Left lung (tissue), 4 donors: ENCODE measurements at regions not wholly inside any gene's neighbourhood (a gene's known extent, or its start where the extent isn't known, plus 50 kb on each side); places are given as distances from the start of the nearest gene placed in this dataset.
A peak's percentile ranks its signal among the peaks of the same experiment; 100 is the strongest.

ENCODE experiments used
- ATAC-seq: fragments of 200-7000 bp; cut with Tn5 transposase; one replicate; pipeline ENCODE4 v1.9.1; 2020; ENCODE audit warnings: moderate library complexity
- DNase-seq, 4 donors: peaks; one replicate each; pipeline ENCODE4 v3.0.0-alpha.2; 2013 to 2020
- H3K27ac ChIP-seq, 2 donors: fragments of 200-600 bp; sonication (generic) in 1 of 2; one replicate each; pipeline versions ENCODE4 v1.5.0 to v1.8.0; 2020 to 2021
- H3K27me3 ChIP-seq, 2 donors: fragments of 200-600 bp; sonication (generic) in 1 of 2; one replicate each; pipeline versions ENCODE4 v1.5.0 to v1.8.0; 2020 to 2021
- H3K36me3 ChIP-seq, 2 donors: fragments of 200-600 bp; sonication (generic) in 1 of 2; one replicate each; pipeline versions ENCODE4 v1.5.0 to v1.8.0; 2020 to 2021
- H3K4me1 ChIP-seq, 2 donors: fragments of 200-600 bp; one replicate each; pipeline ENCODE4 v1.8.0; 2021
- H3K4me3 ChIP-seq, 2 donors: fragments of 200-600 bp; sonication (generic) in 1 of 2; one replicate each; pipeline versions ENCODE4 v1.5.0 to v1.8.0; 2020 to 2021; ENCODE audit warnings: mild to moderate bottlenecking in 1 of 2
- H3K9me3 ChIP-seq, 2 donors: fragments of 200-600 bp; sonication (generic) in 1 of 2; one replicate each; pipeline versions ENCODE4 v1.5.0 to v1.8.0; 2020 to 2021
- intact Hi-C, 2 donors: fragments of 100-400 bp; cut with DNase I; formaldehyde crosslinking; loops; one replicate each; pipeline versions ENCODE4 v1.11.2 to v1.14.2; 2022
- TF ChIP-seq, protein P1 (sequence below), 2 donors: fragments of 200-600 bp; sonication (generic) in 1 of 2; IDR thresholded peaks; one replicate each; pipeline versions ENCODE4 v1.5.0 to v1.8.0; 2021; ENCODE audit warnings: antibody characterized with exemption in 2 of 2
- donor health status: DM: no; HTN: yes; CAD: no.
- donor health status: DM: no; HTN: no; CAD: no.

DNA sequence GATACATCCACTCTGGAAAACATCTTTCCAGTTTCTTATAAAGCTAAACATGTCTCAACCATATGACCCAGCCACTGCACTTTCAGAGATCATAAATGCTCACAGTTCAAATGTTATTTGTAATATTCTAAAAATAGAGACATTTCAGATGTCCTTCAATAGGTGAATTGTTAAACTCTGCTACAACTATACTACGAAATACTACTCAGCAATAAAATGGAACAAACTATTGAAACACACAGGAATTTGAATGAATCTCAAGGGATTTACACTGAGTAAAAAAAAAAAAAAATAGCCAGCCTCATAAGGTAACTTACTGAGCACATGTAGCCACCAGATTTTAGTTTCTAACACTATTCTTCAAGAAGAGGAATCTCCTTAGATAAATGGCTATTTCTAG is 253.9 kb downstream of the PCDH18 start:
- no peaks in the 10 kb centered on the region for H3K9me3 ChIP-seq
- intact Hi-C loops: no loop called here
- no peak overlapping the region for H3K27ac ChIP-seq
- H3K27me3 ChIP-seq: no peaks in the 10 kb centered on the region
- H3K4me1 ChIP-seq: no peaks in the 10 kb centered on the region
- no peak overlapping the region for H3K4me3 ChIP-seq
- DNase-seq (no peak), ATAC-seq (no peak)
- no peaks in the 10 kb centered on the region for H3K36me3 ChIP-seq
- TF ChIP-seq, protein P1, sequence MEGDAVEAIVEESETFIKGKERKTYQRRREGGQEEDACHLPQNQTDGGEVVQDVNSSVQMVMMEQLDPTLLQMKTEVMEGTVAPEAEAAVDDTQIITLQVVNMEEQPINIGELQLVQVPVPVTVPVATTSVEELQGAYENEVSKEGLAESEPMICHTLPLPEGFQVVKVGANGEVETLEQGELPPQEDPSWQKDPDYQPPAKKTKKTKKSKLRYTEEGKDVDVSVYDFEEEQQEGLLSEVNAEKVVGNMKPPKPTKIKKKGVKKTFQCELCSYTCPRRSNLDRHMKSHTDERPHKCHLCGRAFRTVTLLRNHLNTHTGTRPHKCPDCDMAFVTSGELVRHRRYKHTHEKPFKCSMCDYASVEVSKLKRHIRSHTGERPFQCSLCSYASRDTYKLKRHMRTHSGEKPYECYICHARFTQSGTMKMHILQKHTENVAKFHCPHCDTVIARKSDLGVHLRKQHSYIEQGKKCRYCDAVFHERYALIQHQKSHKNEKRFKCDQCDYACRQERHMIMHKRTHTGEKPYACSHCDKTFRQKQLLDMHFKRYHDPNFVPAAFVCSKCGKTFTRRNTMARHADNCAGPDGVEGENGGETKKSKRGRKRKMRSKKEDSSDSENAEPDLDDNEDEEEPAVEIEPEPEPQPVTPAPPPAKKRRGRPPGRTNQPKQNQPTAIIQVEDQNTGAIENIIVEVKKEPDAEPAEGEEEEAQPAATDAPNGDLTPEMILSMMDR (IDR thresholded peaks at IDR 0.05): no peak

DNA sequence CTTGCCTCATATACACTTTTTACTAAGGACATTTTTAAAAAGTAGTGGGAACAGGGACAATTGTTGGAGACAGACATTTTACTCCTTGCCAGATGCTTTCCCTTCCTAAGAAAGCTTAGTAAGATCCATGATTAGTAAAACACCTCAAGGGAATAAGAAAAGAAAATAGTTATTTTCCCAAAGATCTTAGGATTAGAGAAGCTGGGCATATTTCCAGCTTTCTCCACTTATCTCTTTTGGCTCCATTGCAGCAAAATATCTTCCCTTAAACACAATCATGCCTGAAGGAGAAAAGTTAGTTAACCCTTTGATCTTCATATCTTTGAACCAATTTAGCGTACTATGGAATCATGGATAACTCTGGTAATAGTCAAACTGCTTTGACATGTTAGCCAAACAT is 257.9 kb downstream of the PCDH18 start:
- H3K27me3 ChIP-seq: no peaks in the 10 kb centered on the region
- no peak overlapping the region for H3K4me3 ChIP-seq
- DNase-seq: no peak
- ATAC-seq: no peak
- H3K27ac ChIP-seq: no peak overlapping the region
- H3K4me1 ChIP-seq: no peaks in the 10 kb centered on the region
- H3K9me3 ChIP-seq: peaks cover 0 to 2% of the 10 kb centered on the region in 2 donors
- TF ChIP-seq, protein P1 (IDR thresholded peaks at IDR 0.05): no peak
- H3K36me3 ChIP-seq: no peaks in the 10 kb centered on the region
- intact Hi-C loops: no loop called here

DNA sequence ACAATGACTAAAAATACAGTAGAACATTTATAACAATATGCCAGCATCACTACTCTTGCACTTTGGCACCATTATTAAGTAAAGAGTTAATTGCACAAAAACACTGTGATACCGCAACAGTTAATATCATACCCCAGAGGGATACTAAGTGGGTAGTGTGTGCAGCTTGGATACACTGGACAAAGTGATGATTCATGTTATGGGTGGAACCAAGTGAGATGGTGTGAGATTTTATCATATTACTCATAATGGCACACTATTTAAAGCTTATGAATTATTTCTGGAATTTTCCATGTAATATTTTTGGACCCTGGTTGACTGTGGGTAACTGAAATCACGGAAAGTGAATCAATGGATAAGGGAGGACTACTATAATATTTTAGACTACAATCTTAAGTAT is 265.3 kb downstream of the PCDH18 start:
- Histone ChIP-seq H3K9me3 (peaks cover 0 to 2% of the 10 kb centered on the region in 2 donors), H3K4me1 (no peaks in the 10 kb centered on the region), H3K4me3 (no peak overlapping the region), H3K27ac (no peak overlapping the region), H3K27me3 (no peaks in the 10 kb centered on the region), H3K36me3 (no peaks in the 10 kb centered on the region)
- TF ChIP-seq, protein P1 (IDR thresholded peaks at IDR 0.05): no peak
- intact Hi-C loops: no loop called here
- peak; percentile 44 for ATAC-seq
- no peak for DNase-seq

DNA sequence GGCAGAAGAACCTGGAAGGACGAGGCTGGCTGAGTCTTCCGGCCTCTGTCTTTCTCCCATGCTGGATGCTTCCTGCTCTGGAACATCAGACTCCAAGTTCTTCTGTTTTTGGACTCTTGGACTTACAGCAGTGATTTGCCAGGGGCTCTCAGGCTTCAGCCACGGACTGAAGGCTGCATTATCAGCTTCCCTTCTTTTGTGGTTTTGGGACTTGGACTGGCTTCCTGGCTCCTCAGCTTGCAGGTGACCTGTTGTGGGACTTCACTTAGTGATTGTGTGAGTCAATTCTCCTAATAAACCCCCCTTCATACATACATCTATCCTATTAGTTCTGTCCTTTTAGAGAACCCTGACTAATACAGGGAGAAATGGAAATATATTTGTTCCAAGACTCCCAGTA is 265.8 kb downstream of the PCDH18 start:
- Histone ChIP-seq H3K4me3 (no peak overlapping the region), H3K9me3 (peaks cover 0 to 2% of the 10 kb centered on the region in 2 donors), H3K27me3 (no peaks in the 10 kb centered on the region), H3K36me3 (no peaks in the 10 kb centered on the region), H3K4me1 (no peaks in the 10 kb centered on the region), H3K27ac (no peak overlapping the region)
- intact Hi-C loops: no loop called here
- TF ChIP-seq, protein P1 (IDR thresholded peaks at IDR 0.05): no peak
- no peak for ATAC-seq
- no peak for DNase-seq

DNA sequence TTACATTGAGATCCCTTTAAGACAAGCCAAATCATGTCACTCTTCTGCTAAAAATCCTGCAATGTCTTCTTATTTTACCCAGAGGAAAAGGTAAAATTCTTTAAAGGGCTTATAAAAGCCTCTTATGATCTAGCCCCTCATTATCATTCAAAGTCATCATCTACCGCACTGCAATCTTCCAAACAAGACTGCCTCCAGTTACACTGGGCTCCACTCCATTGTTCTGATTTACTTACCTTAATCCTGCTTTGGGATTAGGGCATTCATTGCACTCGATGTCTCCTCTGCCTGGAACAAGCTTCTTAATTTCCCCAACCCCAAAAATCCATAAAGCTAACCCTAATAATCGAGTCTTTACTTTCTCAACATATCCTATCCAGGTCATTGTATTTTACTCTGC is 269.1 kb downstream of the PCDH18 start:
- no peak overlapping the region for H3K27ac ChIP-seq
- H3K4me1 ChIP-seq: no peaks in the 10 kb centered on the region
- no peaks in the 10 kb centered on the region for H3K27me3 ChIP-seq
- no peaks in the 10 kb centered on the region for H3K36me3 ChIP-seq
- DNase-seq (no peak), ATAC-seq (no peak)
- intact Hi-C loops: no loop called here
- no peaks in the 10 kb centered on the region for H3K9me3 ChIP-seq
- TF ChIP-seq, protein P1 (IDR thresholded peaks at IDR 0.05): no peak
- H3K4me3 ChIP-seq: no peak overlapping the region
